Upper lobe of left lung (tissue), 4 donors: ENCODE measurements at regions not wholly inside any gene's neighbourhood (a gene's known extent, or its start where the extent isn't known, plus 50 kb on each side); places are given as distances from the start of the nearest gene placed in this dataset.

ENCODE experiments used
- CTCF ChIP-seq, 6 experiments: fragments of 450-650 bp in 4 of 6; fragments of 200-600 bp in 2 of 6; sonication (generic) in 2 of 6; IDR thresholded peaks; one replicate each; pipeline ENCODE4 v1.5.1; 2016 to 2019; ENCODE audit warnings: antibody characterized with exemption in 6 of 6
- EP300 ChIP-seq, 4 donors: sonication (generic); formaldehyde crosslinking; IDR thresholded peaks; one replicate each; pipeline ENCODE4 v1.5.1; 2017; ENCODE audit warnings: antibody characterized with exemption in 4 of 4, control low read depth in 2 of 4
- POLR2A ChIP-seq, 4 donors: fragments of 450-650 bp; IDR thresholded peaks; one replicate each; pipeline ENCODE4 v1.5.1; 2016 to 2017; ENCODE audit warnings: antibody characterized with exemption in 4 of 4, mild to moderate bottlenecking in 2 of 4
- POLR2AphosphoS5 ChIP-seq, 2 donors: sonication (generic); formaldehyde crosslinking; IDR thresholded peaks; one replicate each; pipeline ENCODE4 v1.5.1; 2017; ENCODE audit warnings: antibody characterized with exemption in 2 of 2

GRCh38 chr12:127688906-127689428 is 578.0 kb upstream of the TMEM132C start:
- no peak for TF ChIP-seq POLR2A (IDR thresholded peaks at IDR 0.05)
- TF ChIP-seq EP300 (IDR thresholded peaks at IDR 0.05), result no peak
- TF ChIP-seq CTCF (IDR thresholded peaks at IDR 0.05), result no peak
- no peak for TF ChIP-seq POLR2AphosphoS5 (IDR thresholded peaks at IDR 0.05)
